AG04449 (cell line): ENCODE measurements at regions not wholly inside any gene's neighbourhood (a gene's known extent, or its start where the extent isn't known, plus 50 kb on each side); places are given as distances from the start of the nearest gene placed in this dataset.
"Not testable (repeated sequence)": the region's sequence is repeated elsewhere in the genome, so short reads cannot be mapped to it uniquely, and the experiment has no call there.

Source experiments
- CTCF ChIA-PET: fragments of 350-600 bp; formaldehyde crosslinking; extraction: SDS; loops from one replicate; lab custom pipeline; 2021; ENCODE audit warnings: antibody characterized with exemption; lab: Yijun Ruan, JAX
- POLR2A ChIA-PET: fragments of 400-600, 350-600 bp; formaldehyde crosslinking; extraction: SDS; loops from one replicate; lab custom pipeline; 2020; ENCODE audit warnings: antibody characterized with exemption, inconsistent platforms; lab: Yijun Ruan, JAX
- DNase-seq: peaks from one replicate; pipeline ENCODE4 v3.0.0-alpha.2; 2010; ENCODE audit warnings: low read depth, low spot score
- H3K4me3 ChIP-seq: 2 replicates; pipeline ENCODE4 v1.5.1; 2011; ENCODE audit warnings: low read depth, mild to moderate bottlenecking, control low read depth, low read length
- TF ChIP-seq, protein P1 (sequence below): IDR thresholded peaks from one replicate; pipeline ENCODE4 v1.5.1; 2011; ENCODE audit warnings: mild to moderate bottlenecking, moderate library complexity, low read length, control low read depth, inconsistent platforms; ENCODE audit not compliant: insufficient read depth; ENCODE audit errors: missing control alignments

DNA sequence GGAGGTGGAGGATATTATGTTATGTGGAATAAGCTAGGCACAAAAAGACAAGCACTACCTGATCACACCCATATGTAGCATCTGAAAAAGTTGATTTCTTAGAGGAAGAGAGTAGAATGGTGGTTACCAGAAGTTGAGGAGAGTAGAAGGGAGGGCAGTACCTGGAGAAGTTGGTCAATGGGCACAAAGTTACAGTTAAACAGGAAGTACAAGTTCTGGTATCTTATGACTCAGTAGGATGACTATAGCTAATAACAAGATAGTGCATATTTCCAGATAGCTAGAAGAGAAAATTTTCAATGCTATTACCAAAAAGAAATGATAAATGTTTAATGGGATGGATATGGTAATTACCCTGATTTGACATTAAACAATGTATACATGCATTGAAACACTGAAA, 686.7 kb downstream of the ISL1 start:
- no peak overlapping the region for H3K4me3 ChIP-seq
- ChIA-PET CTCF (no interaction called here), POLR2A (no interaction called here)
- DNase-seq, result no peak
- TF ChIP-seq, protein P1, sequence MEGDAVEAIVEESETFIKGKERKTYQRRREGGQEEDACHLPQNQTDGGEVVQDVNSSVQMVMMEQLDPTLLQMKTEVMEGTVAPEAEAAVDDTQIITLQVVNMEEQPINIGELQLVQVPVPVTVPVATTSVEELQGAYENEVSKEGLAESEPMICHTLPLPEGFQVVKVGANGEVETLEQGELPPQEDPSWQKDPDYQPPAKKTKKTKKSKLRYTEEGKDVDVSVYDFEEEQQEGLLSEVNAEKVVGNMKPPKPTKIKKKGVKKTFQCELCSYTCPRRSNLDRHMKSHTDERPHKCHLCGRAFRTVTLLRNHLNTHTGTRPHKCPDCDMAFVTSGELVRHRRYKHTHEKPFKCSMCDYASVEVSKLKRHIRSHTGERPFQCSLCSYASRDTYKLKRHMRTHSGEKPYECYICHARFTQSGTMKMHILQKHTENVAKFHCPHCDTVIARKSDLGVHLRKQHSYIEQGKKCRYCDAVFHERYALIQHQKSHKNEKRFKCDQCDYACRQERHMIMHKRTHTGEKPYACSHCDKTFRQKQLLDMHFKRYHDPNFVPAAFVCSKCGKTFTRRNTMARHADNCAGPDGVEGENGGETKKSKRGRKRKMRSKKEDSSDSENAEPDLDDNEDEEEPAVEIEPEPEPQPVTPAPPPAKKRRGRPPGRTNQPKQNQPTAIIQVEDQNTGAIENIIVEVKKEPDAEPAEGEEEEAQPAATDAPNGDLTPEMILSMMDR, result no peak

DNA sequence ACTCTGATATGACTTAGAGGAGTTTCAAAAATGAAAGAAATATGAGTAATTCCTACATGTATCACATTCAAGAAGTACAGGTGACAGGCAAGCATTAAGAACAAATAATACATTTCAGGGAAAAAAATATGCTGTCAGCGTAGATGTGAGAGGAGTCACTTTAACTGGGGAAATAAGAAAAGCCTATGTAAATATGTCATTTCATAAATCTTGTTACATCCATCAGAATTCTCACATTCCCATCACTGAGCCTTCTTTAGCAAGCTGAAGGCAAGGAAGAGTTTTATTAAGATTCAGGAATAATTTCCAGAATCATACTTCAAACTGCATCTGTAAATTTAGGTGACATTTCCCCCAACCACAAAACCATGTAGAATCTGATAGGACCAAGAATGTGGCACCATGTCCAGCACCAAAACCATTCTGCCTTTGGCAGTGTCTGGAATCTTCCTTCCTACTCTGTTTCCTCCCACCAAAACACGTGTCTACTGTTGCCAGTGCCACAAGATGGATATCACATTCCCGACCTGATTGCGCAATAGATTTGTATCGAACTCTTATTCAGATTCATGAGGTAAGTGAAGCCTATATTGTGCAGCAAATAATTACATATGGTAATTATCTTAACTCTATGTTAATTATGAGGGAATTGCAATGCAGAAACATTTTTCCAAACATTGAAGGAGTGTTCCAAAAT, 690.9 kb downstream of the ISL1 start:
- CTCF ChIA-PET, result no interaction called here
- POLR2A ChIA-PET, result no interaction called here

DNA sequence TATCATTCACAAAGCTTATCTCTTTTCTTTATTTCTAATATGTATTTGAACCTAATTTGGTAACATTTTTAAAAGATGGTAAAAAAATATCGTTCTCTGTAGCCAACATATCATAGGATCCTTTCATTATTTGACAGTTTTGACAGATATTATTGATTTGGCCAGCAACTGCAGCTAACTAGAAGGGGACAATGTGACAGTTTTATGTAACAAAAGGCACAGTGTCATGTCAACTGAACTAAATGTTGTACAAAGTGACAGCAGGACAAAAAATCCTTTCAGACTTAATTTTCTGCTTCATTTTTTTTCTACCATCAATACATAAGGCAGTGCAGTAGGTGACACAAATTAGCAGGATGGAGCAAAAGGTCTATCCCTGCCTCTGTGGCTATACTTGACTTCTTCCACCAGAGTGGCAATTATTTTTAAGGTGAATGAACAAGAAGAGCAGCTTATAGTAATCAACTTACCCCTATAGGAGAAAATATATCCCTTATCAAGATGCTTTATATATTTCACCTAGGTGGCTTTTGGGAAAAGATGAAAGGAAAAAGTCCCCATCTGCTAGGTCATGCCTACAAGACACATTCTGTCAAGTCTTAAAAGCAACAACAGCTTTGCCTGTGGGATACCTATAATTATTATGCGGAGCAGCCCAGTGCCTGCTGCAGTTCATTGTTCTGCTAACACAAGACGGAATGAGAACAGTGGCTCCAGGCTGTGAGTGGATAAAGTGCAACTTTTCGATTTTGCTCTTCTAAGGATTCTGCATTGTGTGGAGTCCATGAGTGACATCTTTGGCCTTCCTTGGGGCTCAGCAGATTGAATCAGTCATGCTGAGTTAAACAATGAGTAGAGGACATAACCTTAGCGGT, 694.9 kb downstream of the ISL1 start:
- TF ChIP-seq, protein P1, result no peak
- DNase-seq, result no peak
- POLR2A ChIA-PET, result no interaction called here
- CTCF ChIA-PET, result no interaction called here
- no peak overlapping the region for H3K4me3 ChIP-seq

More for the DNA sequence above, 690.9 kb downstream of the ISL1 start:
- no peak for DNase-seq
- no peak overlapping the region for H3K4me3 ChIP-seq
- TF ChIP-seq, protein P1, result no peak

DNA sequence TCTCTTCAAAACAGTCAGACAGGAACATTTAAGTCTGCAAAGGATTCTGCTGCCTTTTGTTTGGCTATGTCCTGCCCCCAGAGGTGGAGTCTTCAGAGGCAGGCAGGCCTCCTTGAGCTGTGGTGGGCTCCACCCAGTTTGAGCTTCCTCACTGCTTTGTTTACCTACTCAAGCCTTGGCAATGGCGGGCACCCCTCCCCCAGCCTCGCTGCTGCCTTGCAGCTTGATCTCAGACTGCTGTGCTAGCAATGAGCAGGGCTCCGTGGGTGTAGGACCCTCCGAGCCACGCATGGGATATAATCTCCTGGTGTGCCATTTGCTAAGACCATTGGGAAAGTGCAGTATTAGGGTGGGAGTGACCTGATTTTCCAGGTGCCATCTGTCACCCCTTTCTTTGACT, 685.4 kb upstream of the ITGA1 start:
- POLR2A ChIA-PET, DNase-seq, CTCF ChIA-PET: not testable (repeated sequence)

DNA sequence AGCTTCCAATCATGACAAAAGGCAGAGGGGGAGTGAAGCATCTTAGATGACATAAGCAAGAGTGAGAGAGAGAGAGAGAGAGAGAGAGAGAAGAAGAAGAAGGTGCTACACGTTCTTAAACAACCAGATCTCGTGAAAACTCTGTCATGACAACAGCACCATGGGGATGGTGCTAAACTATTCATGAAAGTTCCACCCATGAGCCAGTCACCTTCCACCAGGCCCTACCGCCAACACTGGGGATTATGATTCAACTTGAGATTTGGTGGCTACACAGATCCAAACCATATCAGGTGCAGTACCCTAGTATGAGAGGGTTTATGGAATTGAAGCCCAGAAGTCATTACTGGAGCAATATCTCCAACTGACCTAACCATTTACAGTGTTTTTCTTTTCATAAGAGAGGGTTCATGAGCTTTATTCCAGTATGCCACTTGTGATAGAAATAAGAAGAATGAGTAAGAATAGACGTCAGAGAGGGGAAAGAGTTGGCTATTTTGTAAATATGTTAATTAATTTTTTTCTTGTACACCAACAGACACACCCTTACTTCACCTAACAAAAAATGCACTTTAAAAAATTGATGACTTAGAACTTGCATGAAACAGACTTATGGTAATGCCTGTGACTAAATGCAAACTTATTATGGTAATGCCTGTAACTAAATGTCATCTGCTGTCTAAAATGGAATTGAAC, 680.4 kb upstream of the ITGA1 start:
- no peak for DNase-seq
- POLR2A ChIA-PET, result no interaction called here
- TF ChIP-seq, protein P1, result no peak
- no peak overlapping the region for H3K4me3 ChIP-seq
- CTCF ChIA-PET, result no interaction called here

More for the DNA sequence above, 685.4 kb upstream of the ITGA1 start:
- H3K4me3 ChIP-seq, result not testable (repeated sequence)

DNA sequence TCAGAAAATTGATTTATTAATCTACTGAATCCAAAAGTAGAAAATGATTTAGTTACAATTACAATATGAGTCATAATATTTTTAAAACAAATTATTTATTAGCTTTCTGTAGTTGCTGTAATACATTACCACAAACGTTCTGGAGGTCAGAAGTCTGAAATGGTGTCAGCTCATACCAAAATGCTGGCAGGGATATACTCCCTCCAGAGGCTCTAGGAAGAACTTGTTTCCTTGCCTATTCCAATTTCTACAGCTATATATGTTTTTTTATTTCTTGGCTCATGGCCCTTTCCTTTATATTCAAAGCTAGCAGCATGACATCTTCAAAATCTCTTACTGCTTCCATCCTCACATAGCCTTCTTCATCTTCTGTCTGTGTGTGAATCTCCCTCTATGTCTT, 667.9 kb upstream of the ITGA1 start:
- TF ChIP-seq, protein P1, result no peak
- ChIA-PET POLR2A (no interaction called here), CTCF (no interaction called here)
- H3K4me3 ChIP-seq, result no peak overlapping the region
- no peak for DNase-seq
